ENCODE measurements at regions not wholly inside any gene's neighbourhood (a gene's known extent, or its start where the extent isn't known, plus 50 kb on each side); places are given as distances from the start of the nearest gene placed in this dataset.

DNA sequence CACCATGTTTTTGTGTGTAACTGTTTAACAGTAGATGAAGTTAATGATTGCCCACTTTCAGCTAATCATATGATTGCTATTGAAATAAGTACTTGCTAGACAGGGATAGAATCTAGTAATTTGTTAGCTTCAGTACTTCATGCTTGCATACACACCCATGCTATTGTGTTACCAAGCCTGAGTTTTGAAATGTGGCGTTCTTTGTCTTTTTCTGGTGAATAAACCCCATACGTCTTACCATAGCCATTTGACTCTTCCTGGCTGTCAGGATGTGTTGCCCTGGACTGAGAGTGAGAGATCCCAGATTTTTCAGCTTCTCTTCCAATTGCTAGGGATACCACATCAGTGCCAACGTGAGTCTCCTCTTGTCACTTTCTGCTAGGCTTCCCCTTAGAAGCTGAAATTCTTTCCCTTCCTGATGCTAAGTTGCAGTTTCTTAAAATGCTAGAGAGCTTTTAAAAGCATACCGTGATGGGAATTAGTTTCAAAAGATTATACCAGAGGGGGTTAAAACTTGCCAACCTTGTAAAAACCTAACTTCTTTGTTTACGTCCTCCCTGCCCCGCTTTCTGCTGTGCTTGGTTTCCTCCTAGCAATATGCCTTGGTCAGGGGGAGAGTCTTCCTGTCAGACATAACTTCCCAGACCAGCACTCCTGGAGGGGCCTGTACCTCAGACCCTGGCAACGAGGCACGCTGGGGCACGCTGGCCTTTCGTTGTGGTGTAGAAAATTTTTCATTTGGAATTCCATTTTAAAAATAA lies 62.9 kb upstream of the ULK4 start:
- Histone ChIP-seq H3K27ac (ENCODE audit: low read length) (peak overlapping the region; percentile 71), H3K36me3 (ENCODE audit: control insufficient read depth, insufficient read depth, low read length) (no peaks in the 10 kb centered on the region), H3K9me3 (ENCODE audit: control insufficient read depth, low read depth, low read length) (no peaks in the 10 kb centered on the region), H3K27me3 (ENCODE audit: control insufficient read depth, insufficient read depth, low read length) (no peaks in the 10 kb centered on the region), H3K4me1 (ENCODE audit: control insufficient read depth, insufficient read depth, low read length) (peaks cover 16% of the 10 kb centered on the region), H3K4me3 (ENCODE audit: low read length) (no peak overlapping the region)
- peak; percentile 31 to 63 for DNase-seq
- WGBS (ENCODE audit: insufficient coverage, low lambda C conversion rate) = no CpG with 5 or more reads among the region's 10 CpGs

DNA sequence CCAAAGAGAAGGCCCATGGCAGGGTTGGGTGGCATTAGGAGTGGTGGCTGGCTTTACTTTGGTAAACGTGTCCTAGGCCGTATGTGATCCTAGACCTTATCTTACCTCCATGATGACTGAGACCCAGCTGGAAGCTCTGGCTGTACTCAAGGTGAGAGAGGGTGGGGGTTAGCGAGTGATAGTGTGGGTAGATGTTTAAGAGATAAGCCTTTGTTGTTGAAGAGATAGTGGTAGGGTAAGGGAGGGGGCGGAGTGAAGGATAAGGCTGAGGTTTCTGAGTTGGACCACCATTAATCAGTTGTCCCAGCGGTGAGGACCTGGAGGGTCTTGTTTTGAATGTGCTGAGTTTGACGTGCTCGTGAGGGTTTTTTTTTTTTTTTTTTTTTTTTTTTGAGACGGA lies 61.5 kb upstream of the ULK4 start:
- 100% methylated on average over 2 of the region's 8 CpGs for WGBS (ENCODE audit: insufficient coverage, low lambda C conversion rate)

DNA sequence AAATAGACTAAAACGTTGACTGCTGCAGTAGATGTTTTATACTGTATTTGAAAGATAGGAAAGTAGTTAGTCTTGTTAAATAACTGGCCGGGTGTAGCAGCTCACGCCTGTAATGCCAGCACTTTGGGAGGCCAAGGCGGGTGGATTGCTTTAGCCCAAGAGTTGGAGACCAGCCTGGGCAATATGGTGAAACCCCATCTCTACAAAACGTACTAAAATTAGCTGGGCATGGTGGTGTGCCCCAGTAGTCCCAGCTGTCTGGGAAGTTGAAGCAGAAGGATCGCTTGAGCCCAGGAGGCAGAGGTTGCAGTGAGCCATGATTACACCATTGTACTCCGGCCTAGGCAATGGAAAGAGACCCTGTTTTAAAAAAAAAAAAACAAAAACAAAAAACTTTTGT lies 60.5 kb upstream of the ULK4 start:
- WGBS (ENCODE audit: insufficient coverage, low lambda C conversion rate) = no CpG with 5 or more reads among the region's 7 CpGs
- H3K9me3 ChIP-seq (ENCODE audit: control insufficient read depth, low read depth, low read length) = no peaks in the 10 kb centered on the region
- H3K4me1 ChIP-seq (ENCODE audit: control insufficient read depth, insufficient read depth, low read length) = peaks cover 16% of the 10 kb centered on the region
- DNase-seq = no peak
- H3K27ac ChIP-seq (ENCODE audit: low read length) = no peak overlapping the region
- H3K4me3 ChIP-seq (ENCODE audit: low read length) = no peak overlapping the region
- no peaks in the 10 kb centered on the region for H3K27me3 ChIP-seq (ENCODE audit: control insufficient read depth, insufficient read depth, low read length)
- H3K36me3 ChIP-seq (ENCODE audit: control insufficient read depth, insufficient read depth, low read length) = no peaks in the 10 kb centered on the region

More for the DNA sequence above, 61.5 kb upstream of the ULK4 start:
- DNase-seq = no peak
- Histone ChIP-seq H3K36me3 (ENCODE audit: control insufficient read depth, insufficient read depth, low read length) (no peaks in the 10 kb centered on the region), H3K4me1 (ENCODE audit: control insufficient read depth, insufficient read depth, low read length) (peaks cover 16% of the 10 kb centered on the region), H3K4me3 (ENCODE audit: low read length) (no peak overlapping the region), H3K27me3 (ENCODE audit: control insufficient read depth, insufficient read depth, low read length) (no peaks in the 10 kb centered on the region), H3K9me3 (ENCODE audit: control insufficient read depth, low read depth, low read length) (no peaks in the 10 kb centered on the region), H3K27ac (ENCODE audit: low read length) (no peak overlapping the region)

DNA sequence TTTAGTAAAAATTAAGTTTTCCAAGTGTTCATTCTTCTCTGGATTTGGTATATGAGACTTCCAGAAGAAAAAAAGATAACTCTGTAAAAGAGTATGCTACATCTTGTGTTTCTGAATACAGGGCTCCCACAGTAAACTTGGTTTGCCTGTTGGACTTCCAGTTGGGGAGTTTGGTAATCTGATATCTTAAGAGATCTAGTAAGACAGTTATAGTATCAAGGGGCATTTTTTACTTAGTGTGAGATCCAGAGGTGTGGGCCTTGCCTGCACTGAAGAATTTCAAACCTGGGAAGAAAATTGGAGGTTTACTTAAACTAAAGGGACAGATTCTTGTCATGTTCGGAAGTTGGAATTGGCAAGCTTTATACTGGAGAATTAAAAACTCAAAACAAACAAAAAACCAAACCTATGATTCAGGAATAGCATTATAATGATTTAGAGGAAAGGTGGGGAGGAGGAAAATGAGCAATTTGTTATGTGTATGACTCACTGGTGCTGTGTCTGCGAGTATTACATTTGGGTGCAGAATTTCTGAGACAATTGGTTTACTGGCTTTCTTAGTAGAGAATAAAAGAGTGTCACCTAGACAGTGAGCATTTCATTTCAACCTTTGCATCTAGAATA lies 58.9 kb upstream of the ULK4 start:
- WGBS (ENCODE audit: insufficient coverage, low lambda C conversion rate) = 90% methylated on average over 2 of the region's 2 CpGs
- H3K27ac ChIP-seq (ENCODE audit: low read length) = no peak overlapping the region
- no peak overlapping the region for H3K4me3 ChIP-seq (ENCODE audit: low read length)
- no peaks in the 10 kb centered on the region for H3K36me3 ChIP-seq (ENCODE audit: control insufficient read depth, insufficient read depth, low read length)
- H3K9me3 ChIP-seq (ENCODE audit: control insufficient read depth, low read depth, low read length) = no peaks in the 10 kb centered on the region
- DNase-seq = no peak
- H3K4me1 ChIP-seq (ENCODE audit: control insufficient read depth, insufficient read depth, low read length) = peaks cover 12% of the 10 kb centered on the region
- H3K27me3 ChIP-seq (ENCODE audit: control insufficient read depth, insufficient read depth, low read length) = no peaks in the 10 kb centered on the region

DNA sequence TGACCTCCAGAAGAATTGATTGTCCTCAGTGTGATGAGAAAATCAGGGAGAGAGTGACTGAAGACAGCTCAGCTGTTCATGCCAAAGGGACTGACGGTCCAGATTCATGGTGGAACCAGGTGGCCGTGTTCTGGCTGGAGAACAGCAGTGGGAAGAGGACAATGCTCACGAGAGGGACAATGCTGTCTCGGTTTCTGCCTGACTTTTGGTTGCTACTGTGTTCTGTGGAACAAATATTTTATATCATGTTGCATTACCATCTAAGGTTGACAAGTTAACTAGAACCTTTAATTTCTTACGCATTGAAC lies 58.0 kb upstream of the ULK4 start:
- no peaks in the 10 kb centered on the region for H3K9me3 ChIP-seq (ENCODE audit: control insufficient read depth, low read depth, low read length)
- no peaks in the 10 kb centered on the region for H3K27me3 ChIP-seq (ENCODE audit: control insufficient read depth, insufficient read depth, low read length)
- H3K4me3 ChIP-seq (ENCODE audit: low read length) = no peak overlapping the region
- 100% methylated on average over 1 of the region's 5 CpGs for WGBS (ENCODE audit: insufficient coverage, low lambda C conversion rate)
- peaks cover 15% of the 10 kb centered on the region for H3K4me1 ChIP-seq (ENCODE audit: control insufficient read depth, insufficient read depth, low read length)
- H3K36me3 ChIP-seq (ENCODE audit: control insufficient read depth, insufficient read depth, low read length) = no peaks in the 10 kb centered on the region
- DNase-seq = no peak
- H3K27ac ChIP-seq (ENCODE audit: low read length) = no peak overlapping the region

DNA sequence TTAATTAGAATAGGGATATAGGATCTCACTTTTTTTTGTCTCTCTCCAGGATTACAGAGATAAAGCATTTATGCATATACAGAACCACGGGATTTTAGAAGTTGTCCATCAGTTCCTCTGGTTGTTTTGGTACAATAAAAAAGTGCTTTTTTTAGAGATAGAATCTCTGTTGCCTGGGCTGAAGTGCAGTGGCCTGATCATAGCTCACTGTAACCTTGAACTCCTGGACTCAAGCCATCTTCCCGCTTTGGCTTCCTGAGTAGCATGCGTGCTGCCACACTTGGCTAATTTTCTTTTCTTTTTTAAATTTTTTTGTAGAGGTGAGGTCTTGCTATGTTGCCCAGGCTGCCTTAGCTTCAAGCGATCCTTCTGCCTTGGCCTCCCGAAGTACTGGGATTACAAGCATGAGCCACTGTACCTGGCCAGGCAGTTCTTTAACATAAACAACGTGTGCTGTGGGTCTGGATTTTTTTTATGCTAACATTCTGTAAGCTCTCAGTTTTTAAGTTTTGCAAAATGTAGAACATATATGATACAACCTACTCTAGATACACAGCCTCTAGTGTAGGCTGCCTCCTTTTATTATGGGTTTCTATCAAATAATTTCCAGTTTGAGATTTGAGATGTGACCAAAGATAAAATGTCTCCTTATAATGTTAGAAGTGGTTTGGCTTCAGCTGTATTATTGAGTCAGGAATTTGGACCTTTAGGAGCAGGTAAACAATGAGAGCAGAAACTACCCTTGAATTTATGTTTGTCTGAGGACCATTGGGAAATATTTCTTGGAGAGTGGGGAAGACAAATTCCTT lies 57.4 kb upstream of the ULK4 start:
- Histone ChIP-seq H3K36me3 (ENCODE audit: control insufficient read depth, insufficient read depth, low read length) (no peaks in the 10 kb centered on the region), H3K9me3 (ENCODE audit: control insufficient read depth, low read depth, low read length) (no peaks in the 10 kb centered on the region), H3K27me3 (ENCODE audit: control insufficient read depth, insufficient read depth, low read length) (no peaks in the 10 kb centered on the region), H3K4me3 (ENCODE audit: low read length) (no peak overlapping the region), H3K27ac (ENCODE audit: low read length) (no peak overlapping the region), H3K4me1 (ENCODE audit: control insufficient read depth, insufficient read depth, low read length) (peaks cover 15% of the 10 kb centered on the region)
- 20% methylated on average over 1 of the region's 6 CpGs for WGBS (ENCODE audit: insufficient coverage, low lambda C conversion rate)
- no peak for DNase-seq

DNA sequence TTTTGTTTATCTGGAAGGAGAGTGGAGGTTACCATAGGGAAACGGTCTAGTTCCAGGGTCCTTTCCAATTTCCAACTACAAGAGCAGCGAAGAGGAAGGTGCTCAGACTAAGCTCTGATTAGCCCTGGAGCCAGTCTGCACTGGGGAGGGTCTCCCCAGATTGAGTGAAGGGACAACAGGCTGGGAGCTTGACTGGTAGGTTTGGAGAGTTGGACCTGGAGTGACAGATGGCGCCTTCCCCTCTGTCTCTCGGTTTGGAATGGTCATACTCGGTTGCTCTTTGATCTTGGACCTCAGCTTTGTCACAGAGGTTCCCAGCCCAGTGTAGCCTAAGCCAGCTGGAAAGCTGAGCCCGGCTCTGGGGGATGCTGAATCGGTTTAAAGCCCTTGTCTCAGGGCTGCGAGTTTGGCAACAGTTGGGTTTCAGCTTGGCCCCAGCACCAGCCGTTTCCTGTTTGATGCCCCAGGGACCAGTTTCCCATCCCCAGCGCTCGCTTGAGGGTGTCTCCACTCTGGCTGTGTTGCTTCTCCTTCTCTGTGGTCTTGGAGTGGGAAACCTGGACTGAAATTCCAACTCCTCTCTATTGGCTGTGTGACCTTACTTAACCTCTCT lies 53.1 kb upstream of the ULK4 start:
- H3K4me3 ChIP-seq (ENCODE audit: low read length) = peak overlapping the region; percentile 79
- peaks cover 2% of the 10 kb centered on the region for H3K9me3 ChIP-seq (ENCODE audit: control insufficient read depth, low read depth, low read length)
- no peaks in the 10 kb centered on the region for H3K27me3 ChIP-seq (ENCODE audit: control insufficient read depth, insufficient read depth, low read length)
- peaks cover 20% of the 10 kb centered on the region for H3K4me1 ChIP-seq (ENCODE audit: control insufficient read depth, insufficient read depth, low read length)
- no CpG with 5 or more reads among the region's 11 CpGs for WGBS (ENCODE audit: insufficient coverage, low lambda C conversion rate)
- H3K27ac ChIP-seq (ENCODE audit: low read length) = peak overlapping the region; percentile 9
- DNase-seq = peak in 1 of 2 donors; percentile 56
- H3K36me3 ChIP-seq (ENCODE audit: control insufficient read depth, insufficient read depth, low read length) = no peaks in the 10 kb centered on the region

DNA sequence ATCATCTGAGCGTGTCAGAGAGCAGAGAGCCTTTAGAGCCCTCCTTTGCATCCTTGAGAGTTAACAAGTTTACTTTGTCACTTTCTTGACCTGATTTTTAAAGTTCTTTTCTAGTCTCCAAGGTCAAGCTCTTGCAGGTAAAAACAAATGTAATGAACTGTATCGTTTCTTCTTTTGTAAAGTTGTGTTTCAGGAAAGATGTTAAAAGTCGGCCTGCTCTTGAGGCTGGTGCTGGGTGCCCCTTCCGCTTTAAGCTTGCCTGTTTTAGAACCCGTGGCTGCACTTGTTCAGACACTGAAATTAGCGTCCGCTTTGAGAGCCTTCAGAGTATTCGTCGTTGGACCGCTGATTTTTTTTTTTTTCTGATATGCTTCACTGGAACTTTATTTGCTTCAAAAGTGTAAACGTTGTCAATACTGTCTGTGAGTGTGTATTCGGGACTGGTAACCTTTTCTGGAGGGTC lies 52.6 kb upstream of the ULK4 start:
- H3K4me3 ChIP-seq (ENCODE audit: low read length) = peak overlapping the region; percentile 79
- H3K36me3 ChIP-seq (ENCODE audit: control insufficient read depth, insufficient read depth, low read length) = no peaks in the 10 kb centered on the region
- DNase-seq = no peak
- peaks cover 2% of the 10 kb centered on the region for H3K9me3 ChIP-seq (ENCODE audit: control insufficient read depth, low read depth, low read length)
- WGBS (ENCODE audit: insufficient coverage, low lambda C conversion rate) = no CpG with 5 or more reads among the region's 12 CpGs
- peak overlapping the region; percentile 4 for H3K27ac ChIP-seq (ENCODE audit: low read length)
- peaks cover 20% of the 10 kb centered on the region for H3K4me1 ChIP-seq (ENCODE audit: control insufficient read depth, insufficient read depth, low read length)
- no peaks in the 10 kb centered on the region for H3K27me3 ChIP-seq (ENCODE audit: control insufficient read depth, insufficient read depth, low read length)

DNA sequence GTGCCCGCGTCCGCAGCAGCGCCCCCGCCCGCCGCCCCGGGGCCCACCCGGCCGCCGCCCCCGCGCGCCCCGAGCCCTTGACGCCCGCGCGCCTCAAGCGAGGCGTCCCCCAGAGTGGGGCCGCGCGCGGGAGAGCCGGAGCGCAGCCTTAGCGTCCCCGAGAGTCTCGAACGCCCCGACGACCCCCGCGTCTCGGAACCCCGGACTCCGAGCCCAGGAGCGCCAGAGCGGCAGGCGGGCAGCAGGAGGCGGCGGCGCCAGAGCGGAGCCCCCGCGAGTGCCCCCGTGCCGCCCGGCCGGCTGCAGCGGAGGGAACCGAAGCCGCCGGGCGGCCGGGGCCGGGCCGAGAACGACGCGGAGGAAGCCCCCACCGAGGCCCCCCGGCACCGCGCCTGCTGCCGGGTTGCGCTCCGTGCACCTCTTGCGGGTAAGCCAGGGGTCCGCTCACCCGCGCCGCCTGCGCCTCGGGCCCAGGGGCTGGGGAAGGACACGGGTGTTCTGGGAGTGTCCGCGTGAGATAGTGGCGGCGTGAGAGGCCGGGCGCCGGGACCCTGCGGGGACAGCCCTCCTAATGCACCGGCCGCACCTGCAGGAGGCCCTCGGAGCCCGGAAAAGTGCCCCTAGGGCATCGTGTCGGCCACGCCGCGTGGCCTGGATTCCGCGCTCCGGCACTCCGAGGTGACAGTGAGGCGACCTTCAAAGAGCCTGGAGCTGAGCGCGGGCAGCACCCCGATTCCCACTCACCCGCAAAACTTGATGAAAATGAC lies 52.0 kb upstream of the ULK4 start:
- peak in 1 of 2 donors; percentile 65 for DNase-seq
- peaks cover 20% of the 10 kb centered on the region for H3K4me1 ChIP-seq (ENCODE audit: control insufficient read depth, insufficient read depth, low read length)
- no CpG with 5 or more reads among the region's 103 CpGs for WGBS (ENCODE audit: insufficient coverage, low lambda C conversion rate)

More for the DNA sequence above, 52.0 kb upstream of the ULK4 start:
- H3K36me3 ChIP-seq (ENCODE audit: control insufficient read depth, insufficient read depth, low read length) = no peaks in the 10 kb centered on the region
- peak overlapping the region; percentile 4 for H3K27ac ChIP-seq (ENCODE audit: low read length)
- peak overlapping the region; percentile 79 for H3K4me3 ChIP-seq (ENCODE audit: low read length)
- no peaks in the 10 kb centered on the region for H3K27me3 ChIP-seq (ENCODE audit: control insufficient read depth, insufficient read depth, low read length)
- peaks cover 2% of the 10 kb centered on the region for H3K9me3 ChIP-seq (ENCODE audit: control insufficient read depth, low read depth, low read length)
